ENCODE measurements at regions not wholly inside any gene's neighbourhood (a gene's known extent, or its start where the extent isn't known, plus 50 kb on each side); places are given as distances from the start of the nearest gene placed in this dataset.

- intact Hi-C loops (cut with DNase I): no loop called here
- no peak for DNase-seq (ENCODE audit: low spot score)
Observed at GRCh38 chr10:113313722-113314121, 239.1 kb upstream of the HABP2 start.

- no peak for DNase-seq (ENCODE audit: low spot score)
- intact Hi-C loops (cut with DNase I): no loop called here
Observed at GRCh38 chr10:113316506-113316905, 236.3 kb upstream of the HABP2 start.

GRCh38 chr10:113317489-113317888 is 235.4 kb upstream of the HABP2 start:
- intact Hi-C loops (cut with DNase I): no loop called here
- DNase-seq (ENCODE audit: low spot score): no peak

GRCh38 chr10:113319479-113319878 is 233.4 kb upstream of the HABP2 start:
- intact Hi-C loops (cut with DNase I): no loop called here
- no peak for DNase-seq (ENCODE audit: low spot score)

- intact Hi-C loops (cut with DNase I): no loop called here
- DNase-seq (ENCODE audit: low spot score): no peak
Observed at GRCh38 chr10:113320211-113320610, 232.6 kb upstream of the HABP2 start.

GRCh38 chr10:113320987-113321386 is 231.9 kb upstream of the HABP2 start:
- intact Hi-C loops (cut with DNase I): no loop called here
- DNase-seq (ENCODE audit: low spot score): no peak

- intact Hi-C loops (cut with DNase I): no loop called here
- no peak for DNase-seq (ENCODE audit: low spot score)
Observed at GRCh38 chr10:113322843-113323242, 230.0 kb upstream of the HABP2 start.

- no peak for DNase-seq (ENCODE audit: low spot score)
- intact Hi-C loops (cut with DNase I): no loop called here
Observed at GRCh38 chr10:113323985-113324384, 228.9 kb upstream of the HABP2 start.

GRCh38 chr10:113326160-113327111 is 226.4 kb upstream of the HABP2 start:
- intact Hi-C loops (cut with DNase I): no loop called here
- peak; percentile 91 for DNase-seq (ENCODE audit: low spot score)

GRCh38 chr10:113329121-113329596 is 223.7 kb upstream of the HABP2 start:
- DNase-seq (ENCODE audit: low spot score): no peak
- intact Hi-C loops (cut with DNase I): no loop called here

- DNase-seq (ENCODE audit: low spot score): no peak
- intact Hi-C loops (cut with DNase I): no loop called here
Observed at GRCh38 chr10:113331961-113332360, 220.9 kb upstream of the HABP2 start.

- DNase-seq (ENCODE audit: low spot score): no peak
- intact Hi-C loops (cut with DNase I): no loop called here
Observed at GRCh38 chr10:113333313-113333712, 219.5 kb upstream of the HABP2 start.

GRCh38 chr10:113335592-113335991 is 217.3 kb upstream of the HABP2 start:
- DNase-seq (ENCODE audit: low spot score): no peak
- intact Hi-C loops (cut with DNase I): no loop called here

GRCh38 chr10:113336549-113337130 is 216.2 kb upstream of the HABP2 start:
- no peak for DNase-seq (ENCODE audit: low spot score)
- intact Hi-C loops (cut with DNase I): loop anchor here in 1 of 2 donors (2.0 kb wide), 1 partner anchor 38 kb away; no protein-coding TSS in a partner anchor

- intact Hi-C loops (cut with DNase I): loop anchor here in 1 of 2 donors (2.0 kb wide), 1 partner anchor 38 kb away; no protein-coding TSS in a partner anchor
- DNase-seq (ENCODE audit: low spot score): no peak
Observed at GRCh38 chr10:113337142-113337541, 215.7 kb upstream of the HABP2 start.

- intact Hi-C loops (cut with DNase I): no loop called here
Observed at GRCh38 chr10:113339121-113339520, 213.7 kb upstream of the HABP2 start.

GRCh38 chr10:113340282-113340681 is 212.6 kb upstream of the HABP2 start:
- intact Hi-C loops (cut with DNase I): no loop called here
- no peak for DNase-seq (ENCODE audit: low spot score)

More at GRCh38 chr10:113339121-113339520, 213.7 kb upstream of the HABP2 start:
- DNase-seq (ENCODE audit: low spot score): no peak

- intact Hi-C loops (cut with DNase I): no loop called here
Observed at GRCh38 chr10:113341138-113341537, 211.7 kb upstream of the HABP2 start.

GRCh38 chr10:113345826-113346624 is 206.8 kb upstream of the HABP2 start:
- no peak for DNase-seq (ENCODE audit: low spot score)
- intact Hi-C loops (cut with DNase I): no loop called here

More at GRCh38 chr10:113341138-113341537, 211.7 kb upstream of the HABP2 start:
- DNase-seq (ENCODE audit: low spot score): no peak

- intact Hi-C loops (cut with DNase I): no loop called here
- no peak for DNase-seq (ENCODE audit: low spot score)
Observed at GRCh38 chr10:113347508-113347907, 205.3 kb upstream of the HABP2 start.

Measured in posterior vena cava (tissue), 2 donors.